ENCODE measurements at regions not wholly inside any gene's neighbourhood (a gene's known extent, or its start where the extent isn't known, plus 50 kb on each side); places are given as distances from the start of the nearest gene placed in this dataset.
"Not testable (repeated sequence)": the region's sequence is repeated elsewhere in the genome, so short reads cannot be mapped to it uniquely, and the experiment has no call there.

DNA sequence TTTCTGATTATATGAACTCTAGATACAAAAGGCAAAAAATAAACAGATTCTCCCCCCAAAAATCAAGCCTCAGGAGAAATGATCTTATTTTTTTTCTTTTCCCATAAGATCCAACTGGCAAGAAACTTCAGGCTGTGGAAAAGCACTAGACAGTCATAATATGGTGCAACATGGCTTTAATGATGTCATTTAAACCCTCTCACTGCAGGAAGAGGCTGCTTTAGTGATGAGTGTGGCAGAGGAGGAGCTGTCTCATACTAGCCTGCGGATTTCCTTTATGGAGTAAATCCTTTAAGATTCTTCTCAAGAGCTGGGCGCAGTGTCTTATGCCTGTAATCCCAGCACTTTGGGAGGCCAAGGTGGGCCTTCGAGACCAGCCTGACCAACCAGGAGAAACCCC is 83.3 kb upstream of the CD28 start:
- Histone ChIP-seq H3K4me1 (ENCODE audit: control insufficient read depth in 1 of 2, insufficient read depth in 2 of 2, low read length in 2 of 2) (peaks cover 0 to 1% of the 10 kb centered on the region in 2 donors), H3K4me3 (ENCODE audit: low read length in 2 of 2) (no peak overlapping the region), H3K9me3 (ENCODE audit: control insufficient read depth, low read length) (no peaks in the 10 kb centered on the region), H3K36me3 (ENCODE audit: control insufficient read depth in 1 of 2, insufficient read depth in 2 of 2, low read length in 1 of 2) (no peaks in the 10 kb centered on the region), H3K27me3 (ENCODE audit: control insufficient read depth in 1 of 2, insufficient read depth in 2 of 2, low read length in 1 of 2) (no peaks in the 10 kb centered on the region), H3K27ac (ENCODE audit: low read depth in 1 of 2, low read length in 2 of 2) (no peak overlapping the region)
- intact Hi-C loops (cut with DNase I): no loop called here
- 98 to 100% methylated on average over 3 of the region's 3 CpGs for WGBS, 2 donors
- ATAC-seq (ENCODE audit: low FRiP score): no peak
- no peak for DNase-seq

GRCh38 chr2:203623661-203624060 is 82.8 kb upstream of the CD28 start:
- no peaks in the 10 kb centered on the region for H3K9me3 ChIP-seq (ENCODE audit: control insufficient read depth, low read length)
- intact Hi-C loops (cut with DNase I): no loop called here
- DNase-seq (no peak), ATAC-seq (ENCODE audit: low FRiP score) (no peak)
- H3K36me3 ChIP-seq (ENCODE audit: control insufficient read depth in 1 of 2, insufficient read depth in 2 of 2, low read length in 1 of 2): no peaks in the 10 kb centered on the region
- H3K4me3 ChIP-seq (ENCODE audit: low read length in 2 of 2): no peak overlapping the region
- no peaks in the 10 kb centered on the region for H3K27me3 ChIP-seq (ENCODE audit: control insufficient read depth in 1 of 2, insufficient read depth in 2 of 2, low read length in 1 of 2)
- H3K27ac ChIP-seq (ENCODE audit: low read depth in 1 of 2, low read length in 2 of 2): no peak overlapping the region
- H3K4me1 ChIP-seq (ENCODE audit: control insufficient read depth in 1 of 2, insufficient read depth in 2 of 2, low read length in 2 of 2): peaks cover 0 to 1% of the 10 kb centered on the region in 2 donors
- WGBS, 2 donors: 61 to 64% methylated on average over 6 of the region's 6 CpGs

DNA sequence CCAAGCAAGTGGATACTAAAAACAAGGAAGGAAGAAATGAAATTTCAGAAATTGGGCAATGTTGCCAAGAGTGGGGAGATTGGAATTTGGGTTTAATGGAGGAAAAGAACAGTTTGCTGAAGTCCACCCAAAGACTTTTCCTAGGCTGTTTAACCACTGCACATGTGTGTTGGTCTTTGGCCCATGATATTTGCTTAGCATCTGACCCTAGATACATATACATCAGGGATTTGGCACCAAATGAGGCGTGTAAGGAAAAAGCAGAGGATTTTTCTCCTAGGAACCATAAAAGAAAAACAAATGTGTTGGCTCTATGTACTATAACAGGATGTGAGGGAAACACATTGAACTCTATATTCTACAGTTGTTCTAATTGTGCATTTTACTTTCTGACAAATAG is 80.7 kb upstream of the CD28 start:
- no peak overlapping the region for H3K4me3 ChIP-seq (ENCODE audit: low read length in 2 of 2)
- DNase-seq (no peak), ATAC-seq (ENCODE audit: low FRiP score) (no peak)
- H3K27ac ChIP-seq (ENCODE audit: low read depth in 1 of 2, low read length in 2 of 2): no peak overlapping the region
- H3K9me3 ChIP-seq (ENCODE audit: control insufficient read depth, low read length): no peaks in the 10 kb centered on the region
- no peaks in the 10 kb centered on the region for H3K36me3 ChIP-seq (ENCODE audit: control insufficient read depth in 1 of 2, insufficient read depth in 2 of 2, low read length in 1 of 2)
- H3K4me1 ChIP-seq (ENCODE audit: control insufficient read depth in 1 of 2, insufficient read depth in 2 of 2, low read length in 2 of 2): peaks cover 0 to 1% of the 10 kb centered on the region in 2 donors
- H3K27me3 ChIP-seq (ENCODE audit: control insufficient read depth in 1 of 2, insufficient read depth in 2 of 2, low read length in 1 of 2): no peaks in the 10 kb centered on the region
- WGBS, 2 donors: 73 to 85% methylated on average over 1 of the region's 1 CpG
- intact Hi-C loops (cut with DNase I): no loop called here

DNA sequence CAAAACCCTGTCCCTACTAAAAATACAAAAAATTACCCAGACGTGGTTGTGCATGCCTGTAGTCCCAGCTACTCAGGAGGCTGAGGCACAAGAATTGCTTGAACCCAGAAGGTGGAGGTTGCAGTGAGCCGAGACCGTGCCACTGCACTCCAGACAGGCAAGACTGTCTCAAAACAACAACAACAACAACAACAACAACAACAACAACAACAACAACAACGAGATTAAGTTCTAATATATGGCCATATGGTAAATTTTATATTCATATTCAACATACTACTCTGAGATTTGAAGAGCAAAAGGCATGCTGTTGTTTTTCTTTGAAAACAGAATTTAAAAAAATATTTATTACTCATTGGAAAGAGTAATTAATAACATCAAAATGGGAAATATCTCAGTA is 80.2 kb upstream of the CD28 start:
- 80 to 88% methylated on average over 4 of the region's 4 CpGs for WGBS, 2 donors
- H3K9me3 ChIP-seq (ENCODE audit: control insufficient read depth, low read length); H3K4me1 ChIP-seq (ENCODE audit: control insufficient read depth in 1 of 2, insufficient read depth in 2 of 2, low read length in 2 of 2); intact Hi-C loops (cut with DNase I); H3K27ac ChIP-seq (ENCODE audit: low read depth in 1 of 2, low read length in 2 of 2); ATAC-seq (ENCODE audit: low FRiP score); H3K27me3 ChIP-seq (ENCODE audit: control insufficient read depth in 1 of 2, insufficient read depth in 2 of 2, low read length in 1 of 2); H3K4me3 ChIP-seq (ENCODE audit: low read length in 2 of 2); H3K36me3 ChIP-seq (ENCODE audit: control insufficient read depth in 1 of 2, insufficient read depth in 2 of 2, low read length in 1 of 2); DNase-seq: not testable (repeated sequence)

DNA sequence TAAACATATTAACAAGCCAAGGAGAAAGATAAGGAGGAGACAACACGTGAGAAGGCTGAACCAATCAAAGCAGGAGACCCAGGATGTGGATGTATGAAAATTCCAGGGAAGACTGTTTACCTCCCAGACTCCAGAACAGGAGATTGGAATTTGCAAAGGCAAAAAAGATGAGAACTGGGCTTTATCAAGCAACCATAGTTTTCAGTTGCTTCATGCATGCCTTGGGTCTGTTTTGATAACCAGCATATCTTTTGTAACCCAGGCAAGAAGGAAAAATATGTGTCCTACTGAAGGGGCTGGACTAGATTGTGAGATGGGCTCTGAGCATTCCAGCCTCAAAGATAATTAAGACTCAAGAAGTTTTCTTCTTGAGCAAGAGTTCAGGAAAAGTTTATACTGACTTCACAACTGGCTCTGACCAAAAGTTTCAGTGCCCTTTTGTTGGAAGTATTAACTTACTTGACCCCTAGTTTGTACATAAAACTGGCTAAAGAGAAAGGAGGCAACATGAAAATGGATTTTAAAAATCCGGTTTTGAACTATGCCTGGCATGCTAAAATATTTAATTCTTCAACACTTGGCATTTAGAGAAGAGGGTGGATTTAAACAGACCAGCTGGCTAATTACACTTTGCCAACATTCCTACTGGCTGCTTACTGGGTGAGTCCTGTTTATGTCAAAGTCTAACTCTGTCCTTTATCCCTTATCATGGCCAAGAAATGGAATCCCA is 79.3 kb upstream of the CD28 start:
- H3K9me3 ChIP-seq (ENCODE audit: control insufficient read depth, low read length): no peaks in the 10 kb centered on the region
- peaks cover 0 to 1% of the 10 kb centered on the region in 2 donors for H3K4me1 ChIP-seq (ENCODE audit: control insufficient read depth in 1 of 2, insufficient read depth in 2 of 2, low read length in 2 of 2)
- H3K4me3 ChIP-seq (ENCODE audit: low read length in 2 of 2): no peak overlapping the region
- no peaks in the 10 kb centered on the region for H3K27me3 ChIP-seq (ENCODE audit: control insufficient read depth in 1 of 2, insufficient read depth in 2 of 2, low read length in 1 of 2)
- ATAC-seq (ENCODE audit: low FRiP score): peak; percentile 72
- intact Hi-C loops (cut with DNase I): no loop called here
- 11 to 14% methylated on average over 2 of the region's 2 CpGs for WGBS, 2 donors
- H3K36me3 ChIP-seq (ENCODE audit: control insufficient read depth in 1 of 2, insufficient read depth in 2 of 2, low read length in 1 of 2): no peaks in the 10 kb centered on the region
- DNase-seq: no peak
- peak overlapping the region in 1 of 2 donors; percentile 6 for H3K27ac ChIP-seq (ENCODE audit: low read depth in 1 of 2, low read length in 2 of 2)

GRCh38 chr2:203629699-203630098 is 76.7 kb upstream of the CD28 start:
- Histone ChIP-seq H3K4me1 (ENCODE audit: control insufficient read depth in 1 of 2, insufficient read depth in 2 of 2, low read length in 2 of 2) (peaks cover 0 to 1% of the 10 kb centered on the region in 2 donors), H3K4me3 (ENCODE audit: low read length in 2 of 2) (no peak overlapping the region), H3K27ac (ENCODE audit: low read depth in 1 of 2, low read length in 2 of 2) (no peak overlapping the region), H3K27me3 (ENCODE audit: control insufficient read depth in 1 of 2, insufficient read depth in 2 of 2, low read length in 1 of 2) (no peaks in the 10 kb centered on the region), H3K36me3 (ENCODE audit: control insufficient read depth in 1 of 2, insufficient read depth in 2 of 2, low read length in 1 of 2) (no peaks in the 10 kb centered on the region), H3K9me3 (ENCODE audit: control insufficient read depth, low read length) (no peaks in the 10 kb centered on the region)
- DNase-seq (no peak), ATAC-seq (ENCODE audit: low FRiP score) (no peak)
- 96 to 100% methylated on average over 2 of the region's 2 CpGs for WGBS, 2 donors
- intact Hi-C loops (cut with DNase I): no loop called here

- intact Hi-C loops (cut with DNase I): no loop called here
- Histone ChIP-seq H3K4me3 (ENCODE audit: low read length in 2 of 2) (no peak overlapping the region), H3K27me3 (ENCODE audit: control insufficient read depth in 1 of 2, insufficient read depth in 2 of 2, low read length in 1 of 2) (no peaks in the 10 kb centered on the region), H3K9me3 (ENCODE audit: control insufficient read depth, low read length) (no peaks in the 10 kb centered on the region), H3K27ac (ENCODE audit: low read depth in 1 of 2, low read length in 2 of 2) (no peak overlapping the region), H3K36me3 (ENCODE audit: control insufficient read depth in 1 of 2, insufficient read depth in 2 of 2, low read length in 1 of 2) (no peaks in the 10 kb centered on the region), H3K4me1 (ENCODE audit: control insufficient read depth in 1 of 2, insufficient read depth in 2 of 2, low read length in 2 of 2) (peaks cover 0 to 1% of the 10 kb centered on the region in 2 donors)
- no peak for ATAC-seq (ENCODE audit: low FRiP score)
- WGBS, 2 donors: 86 to 91% methylated on average over 8 of the region's 8 CpGs
- no peak for DNase-seq
These were observed 75.2 kb upstream of the CD28 start for GRCh38 chr2:203631068-203631757.

GRCh38 chr2:203636588-203637470 is 69.6 kb upstream of the CD28 start:
- intact Hi-C loops (cut with DNase I): no loop called here
- Histone ChIP-seq H3K4me3 (ENCODE audit: low read length in 2 of 2) (no peak overlapping the region), H3K36me3 (ENCODE audit: control insufficient read depth in 1 of 2, insufficient read depth in 2 of 2, low read length in 1 of 2) (no peaks in the 10 kb centered on the region), H3K9me3 (ENCODE audit: control insufficient read depth, low read length) (no peaks in the 10 kb centered on the region), H3K27me3 (ENCODE audit: control insufficient read depth in 1 of 2, insufficient read depth in 2 of 2, low read length in 1 of 2) (no peaks in the 10 kb centered on the region), H3K4me1 (ENCODE audit: control insufficient read depth in 1 of 2, insufficient read depth in 2 of 2, low read length in 2 of 2) (no peaks in the 10 kb centered on the region), H3K27ac (ENCODE audit: low read depth in 1 of 2, low read length in 2 of 2) (no peak overlapping the region)
- ATAC-seq (ENCODE audit: low FRiP score) (no peak), DNase-seq (no peak)
- WGBS, 2 donors: 78 to 83% methylated on average over 3 of the region's 3 CpGs

Measured in aorta (tissue), 5 donors.